SK-N-SH treated with all-trans-retinoic acid at 6 μM for 48 hours (cell line): ENCODE measurements at regions not wholly inside any gene's neighbourhood (a gene's known extent, or its start where the extent isn't known, plus 50 kb on each side); places are given as distances from the start of the nearest gene placed in this dataset.

Experiments
- ARNTL ChIP-seq: fragments of 450-650 bp; formaldehyde crosslinking; IDR thresholded peaks from 2 replicates; pipeline ENCODE4 v1.5.0; 2020; ENCODE audit warnings: low read depth, mild to moderate bottlenecking, moderate library complexity, borderline replicate concordance
- PATZ1 ChIP-seq: fragments of 250-450 bp; sonication (Bioruptor Pico); IDR thresholded peaks from 2 replicates; pipeline ENCODE4 v1.8.0; 2020; ENCODE audit warnings: mild to moderate bottlenecking, moderate library complexity, borderline replicate concordance
- RARB ChIP-seq: fragments of 250-450 bp; sonication (Bioruptor Pico); IDR thresholded peaks from 2 replicates; pipeline ENCODE4 v1.8.0; 2021; ENCODE audit warnings: mild to moderate bottlenecking, moderate library complexity
- TCF4 ChIP-seq: fragments of 250-450 bp; sonication (Bioruptor Pico); IDR thresholded peaks from 2 replicates; pipeline ENCODE4 v1.8.0; 2021; ENCODE audit warnings: mild to moderate bottlenecking, moderate library complexity, borderline replicate concordance
- ZFP30 ChIP-seq: fragments of 450-650 bp; formaldehyde crosslinking; IDR thresholded peaks from 2 replicates; pipeline ENCODE4 v1.5.0; 2022; ENCODE audit warnings: mild to moderate bottlenecking, moderate library complexity

- TF ChIP-seq PATZ1 (no peak), RARB (CRISPR knock-in tag) (no peak), TCF4 (CRISPR knock-in tag) (no peak), ZFP30 (CRISPR knock-in tag) (no peak), ARNTL (CRISPR knock-in tag) (no peak)
Observed at GRCh38 chr14:101001311-101002069, 98.0 kb upstream of the RTL1 start.
